MG63 (cell line): ENCODE measurements at regions not wholly inside any gene's neighbourhood (a gene's known extent, or its start where the extent isn't known, plus 50 kb on each side); places are given as distances from the start of the nearest gene placed in this dataset.

Experiments
- DNase-seq: peaks from one replicate; pipeline ENCODE4 v3.0.0-alpha.2; 2020
- H3K27me3 ChIP-seq: fragments of 250-450 bp; sonication (Bioruptor Pico); 2 replicates; pipeline ENCODE4 v1.5.1; 2020; ENCODE audit warnings: mild to moderate bottlenecking, moderate library complexity
- H3K36me3 ChIP-seq: fragments of 250-450 bp; sonication (Bioruptor Pico); 2 replicates; pipeline ENCODE4 v1.5.1; 2020; ENCODE audit warnings: mild to moderate bottlenecking, moderate library complexity
- H3K4me3 ChIP-seq: fragments of 250-450 bp; sonication (Bioruptor Pico); 2 replicates; pipeline ENCODE4 v1.5.1; 2020; ENCODE audit warnings: mild to moderate bottlenecking, moderate library complexity
- H3K9me3 ChIP-seq: fragments of 250-450 bp; sonication (Bioruptor Pico); 2 replicates; pipeline ENCODE4 v1.5.1; 2020; ENCODE audit warnings: mild to moderate bottlenecking, moderate library complexity

- DNase-seq: no peak
- no peaks in the 10 kb centered on the region; the same call in 1 of the 2 replicates for H3K27me3 ChIP-seq
- H3K4me3 ChIP-seq: no peak overlapping the region
- H3K9me3 ChIP-seq: peaks cover 2% of the 10 kb centered on the region; the same call in 1 of the 2 replicates
- H3K36me3 ChIP-seq: no peaks in the 10 kb centered on the region
These were observed 225.0 kb upstream of the P2RY1 start for GRCh38 chr3:152609891-152610290.

GRCh38 chr3:152610622-152611021, 224.3 kb upstream of the P2RY1 start:
- no peaks in the 10 kb centered on the region for H3K36me3 ChIP-seq
- H3K9me3 ChIP-seq: no peaks in the 10 kb centered on the region; the same call in 1 of the 2 replicates
- H3K4me3 ChIP-seq: no peak overlapping the region
- no peak for DNase-seq
- no peaks in the 10 kb centered on the region; the same call in 1 of the 2 replicates for H3K27me3 ChIP-seq

DNA sequence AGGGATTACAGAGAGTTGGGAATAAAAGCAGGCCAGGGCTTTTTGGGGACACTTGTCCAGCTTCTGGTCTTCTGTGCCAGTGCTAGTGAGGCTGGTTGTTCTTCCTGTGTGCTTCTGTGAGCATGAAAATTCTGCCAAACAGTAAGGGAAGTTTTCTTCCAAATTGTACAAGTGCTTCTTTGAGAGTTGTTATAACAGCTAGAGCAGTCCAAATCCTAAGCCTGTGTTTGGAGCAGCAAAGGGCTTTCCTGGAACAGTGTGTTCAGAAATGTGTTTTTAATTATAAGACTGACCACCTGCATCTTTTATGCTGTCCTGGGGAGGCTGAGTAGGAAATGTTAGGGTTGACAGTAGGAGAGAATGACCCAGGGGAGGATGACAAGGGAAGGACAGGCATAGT, 223.0 kb upstream of the P2RY1 start:
- Histone ChIP-seq H3K9me3 (no peaks in the 10 kb centered on the region), H3K4me3 (no peak overlapping the region), H3K36me3 (no peaks in the 10 kb centered on the region), H3K27me3 (no peaks in the 10 kb centered on the region; the same call in 1 of the 2 replicates)
- DNase-seq: no peak

- no peaks in the 10 kb centered on the region for H3K9me3 ChIP-seq
- no peaks in the 10 kb centered on the region for H3K36me3 ChIP-seq
- no peak overlapping the region for H3K4me3 ChIP-seq
- no peak for DNase-seq
- H3K27me3 ChIP-seq: no peaks in the 10 kb centered on the region; the same call in 1 of the 2 replicates
These were observed 221.1 kb upstream of the P2RY1 start for GRCh38 chr3:152613851-152614250.

GRCh38 chr3:152615681-152616080, 219.2 kb upstream of the P2RY1 start:
- Histone ChIP-seq H3K36me3 (no peaks in the 10 kb centered on the region), H3K4me3 (no peak overlapping the region), H3K27me3 (no peaks in the 10 kb centered on the region), H3K9me3 (no peaks in the 10 kb centered on the region)
- DNase-seq: no peak

DNA sequence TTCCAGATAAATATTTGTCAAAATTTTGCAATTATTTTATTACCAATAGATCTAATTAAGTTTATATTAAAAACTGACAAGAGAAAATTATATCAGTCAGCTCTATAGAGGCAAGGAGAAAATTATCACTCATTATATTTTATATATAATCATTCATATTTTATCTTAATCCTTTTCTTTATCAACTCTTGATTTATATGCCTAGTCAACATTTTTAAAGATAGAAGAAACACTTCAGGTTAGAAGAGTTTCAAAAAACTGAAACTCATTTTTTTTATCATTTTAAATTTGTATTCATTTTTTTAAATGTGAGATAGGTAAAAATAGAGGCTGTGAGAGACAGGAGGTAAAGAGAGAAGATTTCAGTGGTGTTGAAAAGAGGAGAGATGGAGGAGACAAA, 217.3 kb upstream of the P2RY1 start:
- DNase-seq: no peak
- no peaks in the 10 kb centered on the region for H3K9me3 ChIP-seq
- H3K36me3 ChIP-seq: no peaks in the 10 kb centered on the region
- H3K27me3 ChIP-seq: no peaks in the 10 kb centered on the region
- H3K4me3 ChIP-seq: no peak overlapping the region

DNA sequence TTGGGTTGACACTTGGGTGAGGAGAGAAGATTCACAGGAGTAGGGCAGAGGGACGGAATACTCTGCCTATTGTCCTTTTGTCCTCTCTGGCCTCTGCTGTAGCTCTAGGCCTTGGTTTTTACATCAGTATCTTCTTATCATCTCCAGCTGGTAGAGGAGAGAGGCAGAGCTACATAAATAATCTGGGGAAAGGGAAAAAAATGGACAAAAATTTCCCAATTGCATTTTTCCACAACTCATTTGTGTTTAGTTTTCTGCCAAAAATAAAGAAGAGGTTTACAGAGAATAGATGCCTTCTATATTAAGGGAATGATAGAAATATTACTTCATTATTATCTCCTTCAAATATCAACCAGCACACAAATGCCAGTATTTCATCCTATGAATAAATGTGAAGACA, 216.4 kb upstream of the P2RY1 start:
- H3K27me3 ChIP-seq: peaks cover 6% of the 10 kb centered on the region; the same call in 1 of the 2 replicates
- H3K9me3 ChIP-seq: no peaks in the 10 kb centered on the region
- DNase-seq: no peak
- H3K36me3 ChIP-seq: no peaks in the 10 kb centered on the region
- H3K4me3 ChIP-seq: no peak overlapping the region

GRCh38 chr3:152619691-152620090, 215.2 kb upstream of the P2RY1 start:
- Histone ChIP-seq H3K4me3 (no peak overlapping the region), H3K9me3 (no peaks in the 10 kb centered on the region)
- no peak for DNase-seq

DNA sequence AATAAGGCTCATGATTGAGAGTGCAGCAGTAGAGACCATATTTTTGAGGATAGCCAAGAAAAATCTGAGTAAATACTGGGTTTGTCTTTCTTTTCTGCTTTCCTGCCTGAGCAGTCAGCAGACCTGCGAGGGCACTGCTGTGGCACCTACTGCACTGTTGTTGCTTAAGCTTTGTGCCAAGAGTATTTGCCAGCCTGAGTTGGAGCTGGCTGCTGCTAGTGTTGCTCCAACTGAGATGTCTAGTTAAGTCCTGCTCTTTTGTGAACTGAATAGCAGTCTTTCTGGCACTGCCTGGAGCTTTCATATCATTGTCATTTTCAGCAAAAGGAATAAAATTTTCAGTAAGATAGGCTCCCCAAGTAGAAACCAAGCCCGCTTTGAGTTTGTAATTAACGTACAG, 214.5 kb upstream of the P2RY1 start:
- Histone ChIP-seq H3K4me3 (no peak overlapping the region), H3K27me3 (peaks cover 15% of the 10 kb centered on the region), H3K9me3 (no peaks in the 10 kb centered on the region), H3K36me3 (no peaks in the 10 kb centered on the region)
- DNase-seq: no peak

More at GRCh38 chr3:152619691-152620090, 215.2 kb upstream of the P2RY1 start:
- no peaks in the 10 kb centered on the region for H3K36me3 ChIP-seq
- peaks cover 11% of the 10 kb centered on the region for H3K27me3 ChIP-seq

- Histone ChIP-seq H3K4me3 (no peak overlapping the region), H3K9me3 (no peaks in the 10 kb centered on the region), H3K36me3 (no peaks in the 10 kb centered on the region), H3K27me3 (peaks cover 17% of the 10 kb centered on the region)
- DNase-seq: no peak
These were observed 213.7 kb upstream of the P2RY1 start for GRCh38 chr3:152621006-152621868.

DNA sequence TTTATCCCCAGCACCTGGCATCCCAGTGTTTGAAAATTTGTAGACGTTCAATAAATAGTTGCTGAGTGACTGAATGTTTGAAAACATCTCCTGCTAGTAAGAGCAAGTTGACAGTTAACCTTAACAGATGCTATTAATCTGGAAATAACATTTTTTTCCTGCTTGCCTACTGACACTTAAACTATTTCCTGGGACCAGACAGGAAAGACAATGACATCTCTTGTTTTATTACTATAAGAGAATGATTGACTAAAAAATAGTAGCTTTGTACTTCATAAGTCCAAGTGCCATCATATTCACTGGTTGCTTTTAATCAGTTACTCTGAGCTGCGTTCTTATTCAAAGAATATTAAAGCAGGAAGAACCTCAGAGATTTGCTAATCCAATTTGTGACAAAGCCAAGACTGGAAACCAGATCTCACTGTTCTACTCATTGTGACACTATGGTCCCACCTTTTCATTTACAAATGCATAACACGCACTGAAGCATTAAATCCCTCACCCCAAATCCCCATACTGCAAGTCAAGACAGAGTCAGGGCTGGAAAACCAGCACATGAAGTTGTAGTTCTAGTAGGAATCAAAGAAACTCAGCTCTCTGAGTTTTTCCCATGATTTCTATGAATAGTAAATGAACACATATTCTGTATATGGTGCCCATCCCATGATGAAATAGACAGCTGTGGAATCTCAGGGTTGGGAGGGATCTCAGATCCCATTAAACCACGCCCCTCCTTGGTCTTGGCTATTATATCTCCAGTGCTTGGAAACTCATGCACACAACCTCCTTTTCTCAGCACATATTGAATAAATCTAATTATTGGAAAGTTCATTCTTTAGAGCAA, 212.7 kb upstream of the P2RY1 start:
- Histone ChIP-seq H3K27me3 (peaks cover 17% of the 10 kb centered on the region), H3K4me3 (no peak overlapping the region), H3K36me3 (no peaks in the 10 kb centered on the region), H3K9me3 (no peaks in the 10 kb centered on the region)
- DNase-seq: no peak

DNA sequence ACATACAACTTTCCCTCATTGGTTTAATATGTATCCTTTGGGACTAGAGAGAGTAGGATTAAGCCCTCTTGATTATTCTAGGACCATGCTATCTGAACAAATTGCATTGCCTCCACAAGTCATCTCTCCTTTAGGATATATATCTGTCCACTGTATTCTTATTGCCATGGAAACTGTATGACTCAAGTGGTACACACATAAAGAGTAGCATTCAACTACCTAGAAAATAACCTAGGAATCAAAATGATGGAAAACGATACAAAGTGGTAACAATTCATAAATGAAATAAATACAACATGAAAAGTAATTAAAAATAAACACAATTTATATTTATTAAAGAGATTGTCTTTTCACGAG, 212.1 kb upstream of the P2RY1 start:
- Histone ChIP-seq H3K9me3 (no peaks in the 10 kb centered on the region), H3K36me3 (no peaks in the 10 kb centered on the region), H3K27me3 (peaks cover 17% of the 10 kb centered on the region), H3K4me3 (no peak overlapping the region)
- no peak for DNase-seq

GRCh38 chr3:152623286-152623911, 211.5 kb upstream of the P2RY1 start:
- Histone ChIP-seq H3K36me3 (no peaks in the 10 kb centered on the region), H3K4me3 (no peak overlapping the region), H3K9me3 (no peaks in the 10 kb centered on the region), H3K27me3 (peaks cover 17% of the 10 kb centered on the region)
- no peak for DNase-seq

- Histone ChIP-seq H3K9me3 (no peaks in the 10 kb centered on the region), H3K4me3 (no peak overlapping the region), H3K36me3 (no peaks in the 10 kb centered on the region), H3K27me3 (peaks cover 17% of the 10 kb centered on the region)
- DNase-seq: no peak
These were observed 208.7 kb upstream of the P2RY1 start for GRCh38 chr3:152626226-152626625.

DNA sequence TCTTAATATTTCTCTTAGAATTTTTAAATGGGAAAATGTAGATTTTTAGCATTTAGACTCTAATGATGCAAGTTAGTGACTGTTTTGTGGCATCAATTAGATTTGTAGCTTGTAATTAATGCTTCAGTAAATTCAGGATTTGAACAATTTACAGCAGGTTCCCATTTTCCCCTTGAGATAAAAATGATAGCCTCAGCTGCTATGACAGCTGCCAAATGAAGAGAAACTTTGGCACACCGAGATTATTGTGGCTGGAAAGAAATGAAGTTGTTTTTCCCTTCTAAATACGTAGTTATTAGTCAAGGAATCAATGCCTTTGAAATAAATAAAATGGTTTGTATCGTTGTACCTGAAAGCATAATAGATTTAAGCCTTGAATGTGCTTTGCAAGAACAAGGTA, 206.4 kb upstream of the P2RY1 start:
- DNase-seq: no peak
- H3K9me3 ChIP-seq: no peaks in the 10 kb centered on the region
- H3K27me3 ChIP-seq: peaks cover 12% of the 10 kb centered on the region
- no peak overlapping the region for H3K4me3 ChIP-seq
- H3K36me3 ChIP-seq: no peaks in the 10 kb centered on the region

DNA sequence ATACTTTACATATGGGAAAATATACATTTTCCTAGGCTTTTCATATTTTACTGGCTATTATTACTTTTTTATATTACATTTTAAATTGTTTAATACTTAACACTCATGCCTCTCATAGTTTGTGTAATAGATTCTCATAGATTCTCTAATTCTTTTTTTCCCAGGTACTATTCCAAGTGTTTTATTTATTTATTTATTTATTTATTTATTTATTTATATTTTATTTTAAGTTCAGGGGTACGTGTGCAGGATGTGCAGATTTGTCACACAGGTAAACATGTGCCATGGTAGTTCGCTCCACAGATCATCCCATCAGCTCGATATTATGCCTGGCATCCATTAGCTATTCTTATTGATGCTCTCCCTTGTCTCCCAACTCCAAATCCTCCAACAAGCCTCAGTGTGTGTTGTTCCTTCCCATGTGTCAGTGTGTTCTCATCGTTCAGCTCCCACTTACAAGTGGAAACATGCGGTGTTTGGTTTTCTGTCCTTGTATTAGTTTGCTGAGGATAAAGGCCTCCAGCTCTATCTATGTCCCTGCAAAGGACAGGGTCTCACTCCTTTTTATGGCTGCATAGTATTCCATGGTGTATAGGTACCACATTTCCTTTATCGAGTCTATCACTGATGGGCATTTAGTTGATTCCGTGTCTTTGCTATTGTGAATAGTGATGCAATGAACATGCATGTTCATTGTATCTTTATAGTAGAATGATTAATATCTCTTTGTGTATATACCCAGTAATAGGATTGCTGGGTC, 205.4 kb upstream of the P2RY1 start:
- Histone ChIP-seq H3K9me3 (no peaks in the 10 kb centered on the region), H3K4me3 (no peak overlapping the region), H3K27me3 (peaks cover 7% of the 10 kb centered on the region; the same call in 1 of the 2 replicates), H3K36me3 (no peaks in the 10 kb centered on the region)
- no peak for DNase-seq
